HFFc6 (cell line): ENCODE measurements at regions not wholly inside any gene's neighbourhood (a gene's known extent, or its start where the extent isn't known, plus 50 kb on each side); places are given as distances from the start of the nearest gene placed in this dataset.

Experiments used
- DNase-seq: peaks from one replicate; pipeline ENCODE4 v3.0.0-alpha.2; 2018
- H3K27ac Mint-ChIP-seq: 2 replicates; pipeline ENCODE4 v1.8.0; 2020; ENCODE audit warnings: mild to moderate bottlenecking, mixed read lengths
- H3K27me3 Mint-ChIP-seq: 2 replicates; pipeline ENCODE4 v1.8.0; 2021; ENCODE audit warnings: mild to moderate bottlenecking, moderate library complexity, mixed read lengths; ENCODE audit not compliant: insufficient read depth
- H3K36me3 Mint-ChIP-seq: 2 replicates; pipeline ENCODE4 v1.8.0; 2021; ENCODE audit warnings: low read depth, mixed read lengths
- H3K4me1 Mint-ChIP-seq: 2 replicates; pipeline ENCODE4 v1.8.0; 2020; ENCODE audit warnings: low read depth, mixed read lengths
- H3K4me3 Mint-ChIP-seq: 2 replicates; pipeline ENCODE4 v1.8.0; 2020; ENCODE audit warnings: mild to moderate bottlenecking, moderate library complexity, mixed read lengths
- H3K9me3 Mint-ChIP-seq: 2 replicates; pipeline ENCODE4 v1.8.0; 2020; ENCODE audit warnings: mild to moderate bottlenecking, mixed read lengths
- CTCF ChIP-seq: fragments of 200-600 bp; sonication (generic); IDR thresholded peaks from 2 replicates; pipeline ENCODE4 v1.5.0; 2021; ENCODE audit warnings: antibody characterized with exemption, mild to moderate bottlenecking

GRCh38 chr6:153623496-153623895, 415.5 kb upstream of the OPRM1 start:
- no peak for TF ChIP-seq CTCF
- Mint-ChIP-seq H3K4me3 (no peak overlapping the region), H3K9me3 (peaks cover 26% of the 10 kb centered on the region)

GRCh38 chr6:153621491-153621890, 417.5 kb upstream of the OPRM1 start:
- Mint-ChIP-seq H3K4me3 (no peak overlapping the region), H3K36me3 (no peaks in the 10 kb centered on the region), H3K27me3 (no peaks in the 10 kb centered on the region), H3K4me1 (no peaks in the 10 kb centered on the region), H3K27ac (no peak overlapping the region), H3K9me3 (peaks cover 18% of the 10 kb centered on the region)
- DNase-seq = no peak
- TF ChIP-seq CTCF = no peak

More at GRCh38 chr6:153623496-153623895, 415.5 kb upstream of the OPRM1 start:
- no peaks in the 10 kb centered on the region; the same call in 1 of the 2 replicates for H3K27me3 Mint-ChIP-seq
- no peak overlapping the region for H3K27ac Mint-ChIP-seq
- no peaks in the 10 kb centered on the region for H3K4me1 Mint-ChIP-seq
- H3K36me3 Mint-ChIP-seq = no peaks in the 10 kb centered on the region
- DNase-seq = no peak

GRCh38 chr6:153621070-153621469, 418.0 kb upstream of the OPRM1 start:
- Mint-ChIP-seq H3K36me3 (no peaks in the 10 kb centered on the region), H3K4me3 (no peak overlapping the region), H3K4me1 (no peaks in the 10 kb centered on the region), H3K27me3 (no peaks in the 10 kb centered on the region), H3K9me3 (peaks cover 18% of the 10 kb centered on the region), H3K27ac (no peak overlapping the region)
- DNase-seq = no peak
- TF ChIP-seq CTCF = no peak

GRCh38 chr6:153618371-153619322, 420.4 kb upstream of the OPRM1 start:
- TF ChIP-seq CTCF = no peak
- H3K4me1 Mint-ChIP-seq = no peaks in the 10 kb centered on the region
- peaks cover 13% of the 10 kb centered on the region for H3K9me3 Mint-ChIP-seq
- no peak for DNase-seq
- H3K27ac Mint-ChIP-seq = no peak overlapping the region
- H3K36me3 Mint-ChIP-seq = no peaks in the 10 kb centered on the region
- H3K4me3 Mint-ChIP-seq = no peak overlapping the region
- H3K27me3 Mint-ChIP-seq = no peaks in the 10 kb centered on the region

- Mint-ChIP-seq H3K27me3 (no peaks in the 10 kb centered on the region), H3K36me3 (no peaks in the 10 kb centered on the region), H3K4me3 (no peak overlapping the region), H3K27ac (no peak overlapping the region), H3K9me3 (peaks cover 11% of the 10 kb centered on the region), H3K4me1 (no peaks in the 10 kb centered on the region)
- no peak for TF ChIP-seq CTCF
- no peak for DNase-seq
Observed at GRCh38 chr6:153616506-153616905, 422.5 kb upstream of the OPRM1 start.
